H9 (cell line): ENCODE measurements at regions not wholly inside any gene's neighbourhood (a gene's known extent, or its start where the extent isn't known, plus 50 kb on each side); places are given as distances from the start of the nearest gene placed in this dataset.

ENCODE experiments used
- DNase-seq: peaks from one replicate; pipeline ENCODE4 v3.0.0-alpha.2; 2017
- H2AFZ ChIP-seq: one replicate; pipeline ENCODE4 v1.6.1; 2013; ENCODE audit warnings: mild to moderate bottlenecking, low read length, control low read depth, moderate library complexity
- H2AK5ac ChIP-seq: 2 replicates; pipeline ENCODE4 v1.6.1; 2013; ENCODE audit warnings: low read length, control low read depth, mixed read lengths; ENCODE audit not compliant: insufficient read length
- H2BK120ac ChIP-seq: one replicate; pipeline ENCODE4 v1.6.1; 2013; ENCODE audit warnings: low read depth, mild to moderate bottlenecking, low read length, control low read depth, inconsistent platforms; ENCODE audit not compliant: poor library complexity, severe bottlenecking
- H2BK12ac ChIP-seq: 2 replicates; pipeline ENCODE4 v1.6.1; 2013; ENCODE audit warnings: low read length, control low read depth, mixed read lengths, low read depth; ENCODE audit not compliant: insufficient read length
- H2BK15ac ChIP-seq: 2 replicates; pipeline ENCODE4 v1.6.1; 2013; ENCODE audit warnings: low read depth, low read length, control low read depth
- H2BK20ac ChIP-seq: one replicate; pipeline ENCODE4 v1.6.1; 2013; ENCODE audit warnings: low read depth, mild to moderate bottlenecking, low read length, control low read depth, inconsistent platforms; ENCODE audit not compliant: poor library complexity, severe bottlenecking
- H2BK5ac ChIP-seq: 2 replicates; pipeline ENCODE4 v1.6.1; 2013; ENCODE audit warnings: low read length, control low read depth, mixed read lengths; ENCODE audit not compliant: insufficient read length
- H3K14ac ChIP-seq: 2 replicates; pipeline ENCODE4 v1.6.1; 2013; ENCODE audit warnings: low read length, control low read depth; ENCODE audit not compliant: insufficient read depth
- H3K18ac ChIP-seq: 2 replicates; pipeline ENCODE4 v1.6.1; 2013; ENCODE audit warnings: low read depth, mild to moderate bottlenecking, mixed read lengths, low read length, control low read depth; ENCODE audit not compliant: insufficient read length
- H3K23ac ChIP-seq: 2 replicates; pipeline ENCODE4 v1.6.1; 2013; ENCODE audit warnings: low read length, control low read depth, mixed read lengths, low read depth; ENCODE audit not compliant: insufficient read length
- H3K23me2 ChIP-seq: 2 replicates; pipeline ENCODE4 v1.6.1; 2013; ENCODE audit warnings: low read depth, mild to moderate bottlenecking, mixed read lengths, low read length, control low read depth; ENCODE audit not compliant: insufficient read length, poor library complexity, severe bottlenecking
- H3K27ac ChIP-seq: 2 replicates; pipeline ENCODE4 v1.5.1; 2013; ENCODE audit warnings: low read length, control low read depth, mixed read lengths, low read depth; ENCODE audit not compliant: insufficient read length
- H3K27me3 ChIP-seq: 2 replicates; pipeline ENCODE4 v1.6.1; 2013; ENCODE audit warnings: low read length, control low read depth, inconsistent platforms; ENCODE audit not compliant: insufficient read depth
- H3K4ac ChIP-seq: 2 replicates; pipeline ENCODE4 v1.6.1; 2013; ENCODE audit warnings: low read depth, mild to moderate bottlenecking, control low read depth, inconsistent platforms, low read length, moderate library complexity
- H3K4me1 ChIP-seq: 2 replicates; pipeline ENCODE4 v1.6.1; 2013; ENCODE audit warnings: low read length, control low read depth, inconsistent platforms; ENCODE audit not compliant: insufficient read depth
- H3K4me2 ChIP-seq: 2 replicates; pipeline ENCODE4 v1.6.1; 2013; ENCODE audit warnings: low read length, control low read depth, mixed read lengths; ENCODE audit not compliant: insufficient read length, insufficient read depth
- H3K56ac ChIP-seq: 2 replicates; pipeline ENCODE4 v1.6.1; 2013; ENCODE audit warnings: low read depth, mild to moderate bottlenecking, mixed read lengths, low read length, control low read depth; ENCODE audit not compliant: insufficient read length
- H3K79me1 ChIP-seq: 2 replicates; pipeline ENCODE4 v1.6.1; 2013; ENCODE audit warnings: low read depth, mild to moderate bottlenecking, moderate library complexity, low read length, control low read depth, inconsistent platforms; ENCODE audit not compliant: insufficient read depth, poor library complexity, severe bottlenecking
- H3K79me2 ChIP-seq: 2 replicates; pipeline ENCODE4 v1.6.1; 2013; ENCODE audit warnings: low read length, control low read depth, inconsistent platforms; ENCODE audit not compliant: insufficient read depth
- H3K9ac ChIP-seq: 2 replicates; pipeline ENCODE4 v1.6.1; 2013; ENCODE audit warnings: low read length, control low read depth, mixed read lengths; ENCODE audit not compliant: insufficient read length; ENCODE audit errors: extremely low read depth
- H3K9me3 ChIP-seq: one replicate; pipeline ENCODE4 v1.6.1; 2013; ENCODE audit warnings: low read depth, low read length, inconsistent platforms; ENCODE audit not compliant: control insufficient read depth
- H3T11ph ChIP-seq: one replicate; pipeline ENCODE4 v1.6.1; 2013; ENCODE audit warnings: mild to moderate bottlenecking, low read length, control low read depth, inconsistent platforms
- H4K20me1 ChIP-seq: one replicate; pipeline ENCODE4 v1.6.1; 2013; ENCODE audit not compliant: control insufficient read depth, insufficient read length, insufficient read depth
- H4K5ac ChIP-seq: 2 replicates; pipeline ENCODE4 v1.6.1; 2013; ENCODE audit warnings: low read depth, mild to moderate bottlenecking, mixed read lengths, low read length, control low read depth; ENCODE audit not compliant: insufficient read length
- H4K8ac ChIP-seq: replicated peaks from 2 replicates; pipeline ENCODE4 v1.6.1; 2013; ENCODE audit warnings: low read length, control low read depth, mixed read lengths, low read depth; ENCODE audit not compliant: insufficient read length
- H4K91ac ChIP-seq: 2 replicates; pipeline ENCODE4 v1.6.1; 2013; ENCODE audit warnings: low read depth, mild to moderate bottlenecking, moderate library complexity, mixed read lengths, low read length, control low read depth; ENCODE audit not compliant: insufficient read length
- H3K27ac Mint-ChIP-seq, 3 experiments: 2 replicates in 2 of 3; 3 replicates in 1 of 3; pipeline ENCODE4 v1.8.0; 2020 to 2021; ENCODE audit warnings: mixed read lengths in 3 of 3, mild to moderate bottlenecking in 1 of 3, moderate library complexity in 1 of 3
- H3K27me3 Mint-ChIP-seq: 2 replicates; pipeline ENCODE4 v1.8.0; 2021; ENCODE audit warnings: low read depth, mild to moderate bottlenecking, moderate library complexity, mixed read lengths
- H3K36me3 Mint-ChIP-seq, 3 experiments: 2 replicates in 2 of 3; 3 replicates in 1 of 3; pipeline ENCODE4 v1.8.0; 2020 to 2021; ENCODE audit warnings: low read depth in 3 of 3, mixed read lengths in 3 of 3; ENCODE audit not compliant: insufficient read depth in 1 of 3
- H3K4me1 Mint-ChIP-seq, 2 experiments: 2 replicates each; pipeline ENCODE4 v1.8.0; 2020; ENCODE audit warnings: mixed read lengths in 2 of 2
- H3K4me3 Mint-ChIP-seq, 2 experiments: 2 replicates in 1 of 2; 3 replicates in 1 of 2; pipeline ENCODE4 v1.8.0; 2020 to 2021; ENCODE audit warnings: mild to moderate bottlenecking in 2 of 2, mixed read lengths in 2 of 2, moderate library complexity in 1 of 2
- H3K9me3 Mint-ChIP-seq, 2 experiments: 2 replicates in 1 of 2; 3 replicates in 1 of 2; pipeline ENCODE4 v1.8.0; 2020; ENCODE audit warnings: mild to moderate bottlenecking in 2 of 2, mixed read lengths in 2 of 2, moderate library complexity in 1 of 2
- CTCF ChIP-seq: fragments of 200-600 bp; sonication (generic); conservative IDR thresholded peaks from 3 replicates; pipeline ENCODE4 v1.8.0; 2021; ENCODE audit warnings: antibody characterized with exemption, mild to moderate bottlenecking

- Mint-ChIP-seq H3K9me3 (no peaks in the 10 kb centered on the region; a peak in 1 of 5 replicates), H3K4me1 (no peaks in the 10 kb centered on the region), H3K27me3 (no peaks in the 10 kb centered on the region), H3K36me3 (no peaks in the 10 kb centered on the region; a peak in 1 of 7 replicates), H3K4me3 (no peak overlapping the region), H3K27ac (no peak overlapping the region)
- no peaks in the 10 kb centered on the region for H3K79me2 ChIP-seq
- no peak overlapping the region for H2BK20ac ChIP-seq
- H3K56ac ChIP-seq = no peak overlapping the region
- H3K23ac ChIP-seq = no peak overlapping the region
- no peaks in the 10 kb centered on the region for H4K20me1 ChIP-seq
- no peak overlapping the region for H3K18ac ChIP-seq
- no peak overlapping the region for H4K5ac ChIP-seq
- H4K8ac ChIP-seq = no peak overlapping the region
- DNase-seq = no peak
- no peak overlapping the region for H4K91ac ChIP-seq
- H3K14ac ChIP-seq = no peak overlapping the region
- no peak overlapping the region for H2AFZ ChIP-seq
- no peak overlapping the region for H2BK120ac ChIP-seq
- no peaks in the 10 kb centered on the region for H3K23me2 ChIP-seq
- no peak overlapping the region for H3K4ac ChIP-seq
- no peak overlapping the region for H3K27ac ChIP-seq
- H3T11ph ChIP-seq = no peak overlapping the region
- H2BK12ac ChIP-seq = no peak overlapping the region
- no peaks in the 10 kb centered on the region for H3K9me3 ChIP-seq
- no peak overlapping the region for H2BK15ac ChIP-seq
- no peak overlapping the region for H2BK5ac ChIP-seq
- no peak for TF ChIP-seq CTCF
- no peak overlapping the region for H3K9ac ChIP-seq
- H2AK5ac ChIP-seq = no peak overlapping the region
- H3K27me3 ChIP-seq = no peaks in the 10 kb centered on the region
- H3K4me2 ChIP-seq = no peak overlapping the region
- no peaks in the 10 kb centered on the region for H3K79me1 ChIP-seq
- no peaks in the 10 kb centered on the region for H3K4me1 ChIP-seq
These were observed 83.6 kb upstream of the SEMA3C start for GRCh38 chr7:81002421-81002820.
